GM18505 (cell line): ENCODE measurements at regions not wholly inside any gene's neighbourhood (a gene's known extent, or its start where the extent isn't known, plus 50 kb on each side); places are given as distances from the start of the nearest gene placed in this dataset.

ENCODE experiments used
- ATAC-seq: cut with Tn5 transposase; IDR thresholded peaks from one replicate; pipeline ENCODE4 v1.9.1; 2021; ENCODE audit not compliant: unreplicated experiment
- POLR2A ChIP-seq: IDR thresholded peaks from 4 replicates; pipeline ENCODE4 v1.6.1; 2011; ENCODE audit warnings: borderline replicate concordance; ENCODE audit not compliant: insufficient read depth, insufficient read length; ENCODE audit errors: extremely low read depth

DNA sequence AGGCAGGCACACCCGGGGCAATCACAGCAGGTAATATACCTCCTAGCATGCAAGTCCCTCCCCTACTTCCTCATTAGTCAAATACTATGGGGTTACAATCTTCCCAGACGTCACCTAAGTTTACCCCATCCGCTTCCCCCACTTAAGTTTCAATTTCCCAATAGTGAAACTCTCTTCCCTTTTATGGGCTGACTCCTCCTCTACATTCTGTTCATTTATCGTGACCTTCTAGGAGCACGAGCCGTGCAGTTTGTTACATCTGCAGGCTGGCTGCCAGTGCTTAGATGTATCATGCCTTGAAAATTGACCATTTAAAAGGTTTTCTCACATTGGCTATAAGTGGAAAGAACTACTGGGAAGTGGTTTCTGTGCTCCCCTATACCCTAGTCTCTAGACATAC lies 1357.8 kb upstream of the CRIM1 start:
- ATAC-seq: no peak
- TF ChIP-seq POLR2A: no peak

- ATAC-seq: no peak
- no peak for TF ChIP-seq POLR2A
Observed at GRCh38 chr2:34995196-34995595, 1360.4 kb upstream of the CRIM1 start.

DNA sequence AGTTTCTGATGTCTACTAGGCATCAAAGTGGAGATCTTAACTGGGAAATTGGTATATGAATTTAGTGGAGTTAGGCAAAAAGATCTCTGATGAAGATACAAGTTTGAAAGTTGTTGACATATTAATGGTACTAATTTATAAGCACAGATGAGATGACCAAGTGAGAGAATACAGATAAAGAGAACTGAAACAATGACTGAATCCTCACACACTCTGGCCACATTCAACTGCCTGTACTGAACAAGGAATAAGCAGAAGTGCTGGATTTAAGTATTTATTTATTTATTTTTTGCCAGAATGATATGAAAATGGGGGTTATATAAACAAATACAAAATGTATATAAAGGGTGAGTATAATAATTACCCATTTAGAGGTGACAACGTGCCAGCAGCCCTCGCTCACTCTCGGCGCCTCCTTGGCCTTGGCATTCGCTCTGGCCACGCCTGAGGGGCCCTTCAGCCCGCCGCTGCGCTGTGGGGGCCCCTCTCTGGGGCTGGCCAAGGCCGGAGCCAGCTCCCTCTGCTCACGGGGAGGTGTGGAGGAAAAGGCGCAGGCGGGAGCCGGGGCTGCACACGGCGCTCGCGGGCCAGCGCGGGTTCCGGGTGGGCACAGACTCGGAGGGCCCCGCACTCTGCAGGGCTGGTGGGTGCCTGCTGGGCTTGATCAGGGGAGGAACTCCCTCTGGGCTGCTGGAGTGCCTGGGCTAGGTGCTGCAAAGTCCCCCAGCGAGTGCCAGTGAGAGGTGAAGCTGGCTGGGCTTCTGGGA lies 1363.9 kb upstream of the CRIM1 start:
- no peak for TF ChIP-seq POLR2A
- ATAC-seq: no peak

- TF ChIP-seq POLR2A: no peak
- no peak for ATAC-seq
Observed at GRCh38 chr2:34985474-34985873, 1370.1 kb upstream of the CRIM1 start.

DNA sequence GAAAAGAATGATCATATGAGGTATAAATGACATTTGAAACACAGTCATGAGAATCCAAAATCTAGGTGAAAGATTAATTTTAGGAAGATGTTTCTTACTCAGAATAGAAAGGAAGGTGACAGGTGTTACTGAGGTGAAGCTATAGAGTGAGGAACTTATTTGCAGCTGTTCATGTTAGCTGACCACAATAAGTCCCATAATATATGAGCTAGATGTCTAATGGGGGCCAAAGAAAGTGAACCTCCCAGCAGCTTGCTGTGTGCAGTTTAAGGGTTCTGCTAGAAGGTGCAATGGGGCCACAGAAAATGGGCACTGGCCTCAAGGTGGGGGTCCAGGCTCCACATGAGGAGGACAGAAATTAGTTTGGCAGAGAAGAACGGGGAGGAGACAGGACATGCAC lies 1374.9 kb upstream of the CRIM1 start:
- ATAC-seq: no peak
- TF ChIP-seq POLR2A: no peak

DNA sequence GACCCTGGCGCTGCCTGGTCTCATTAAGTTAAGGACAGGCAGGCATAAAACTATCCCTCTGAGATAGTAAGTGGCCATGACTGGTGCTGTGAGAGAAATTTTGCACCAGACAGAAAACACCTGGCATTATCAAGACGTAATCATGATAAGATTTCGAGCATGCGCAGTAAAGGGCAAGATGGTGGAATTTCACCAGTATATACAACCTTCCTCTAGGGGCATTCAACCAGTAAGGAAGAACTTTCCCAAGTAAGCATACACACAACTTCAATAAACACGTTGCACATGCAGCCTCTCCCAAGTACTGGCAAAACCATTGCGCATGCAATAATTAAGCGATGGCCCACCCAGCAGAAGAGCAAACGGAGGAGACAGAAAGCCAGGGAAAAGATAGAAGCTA lies 1376.4 kb upstream of the CRIM1 start:
- no peak for ATAC-seq
- no peak for TF ChIP-seq POLR2A

GRCh38 chr2:34961822-34962221 lies 1362.7 kb upstream of the FAM98A start:
- no peak for ATAC-seq
- TF ChIP-seq POLR2A: no peak

- TF ChIP-seq POLR2A: no peak
- no peak for ATAC-seq
Observed at GRCh38 chr2:34954758-34955157, 1355.7 kb upstream of the FAM98A start.

- no peak for ATAC-seq
Observed at GRCh38 chr2:34950797-34951196, 1351.7 kb upstream of the FAM98A start.

GRCh38 chr2:34949316-34949715 lies 1350.2 kb upstream of the FAM98A start:
- TF ChIP-seq POLR2A: no peak
- no peak for ATAC-seq

More at GRCh38 chr2:34950797-34951196, 1351.7 kb upstream of the FAM98A start:
- TF ChIP-seq POLR2A: no peak

DNA sequence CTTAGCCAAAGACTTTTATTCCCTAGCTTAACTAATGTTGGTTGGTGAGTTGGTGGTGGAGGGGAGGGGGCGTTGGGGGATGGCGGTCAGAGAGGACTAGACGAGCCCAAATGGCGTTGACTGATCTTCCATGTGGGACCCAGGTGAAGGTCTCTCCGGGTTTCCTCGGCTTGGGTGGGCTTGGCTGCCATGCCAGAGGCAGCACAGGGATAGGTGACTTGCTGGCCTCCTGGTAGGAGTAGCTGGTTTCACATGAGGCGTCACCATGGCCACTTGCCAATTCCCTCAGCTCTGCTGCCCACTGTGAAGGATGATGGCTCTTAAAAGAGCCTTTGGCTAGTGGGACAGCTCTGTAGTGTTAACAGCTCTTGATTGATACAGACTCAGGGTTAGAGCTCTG lies 1337.0 kb upstream of the FAM98A start:
- ATAC-seq: no peak
- no peak for TF ChIP-seq POLR2A

DNA sequence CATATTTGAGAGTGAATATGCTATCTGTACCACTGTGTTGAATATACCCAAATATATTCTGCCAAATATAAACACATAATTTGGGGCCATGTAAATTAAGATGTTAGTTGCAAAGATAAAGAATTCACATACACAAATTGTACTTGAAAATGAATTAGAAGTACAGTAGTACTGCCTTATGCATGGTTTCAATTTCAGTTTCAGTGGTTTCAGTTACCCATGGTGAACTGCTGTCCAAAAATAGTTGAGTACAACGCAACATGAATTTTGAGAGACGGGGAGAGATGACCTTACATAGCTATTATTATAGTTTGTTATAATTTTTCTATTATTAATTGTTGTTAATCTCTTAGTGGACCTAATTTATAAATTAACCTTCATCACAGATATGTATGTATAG lies 1313.0 kb upstream of the FAM98A start:
- TF ChIP-seq POLR2A: no peak
- peak; percentile 96 for ATAC-seq

DNA sequence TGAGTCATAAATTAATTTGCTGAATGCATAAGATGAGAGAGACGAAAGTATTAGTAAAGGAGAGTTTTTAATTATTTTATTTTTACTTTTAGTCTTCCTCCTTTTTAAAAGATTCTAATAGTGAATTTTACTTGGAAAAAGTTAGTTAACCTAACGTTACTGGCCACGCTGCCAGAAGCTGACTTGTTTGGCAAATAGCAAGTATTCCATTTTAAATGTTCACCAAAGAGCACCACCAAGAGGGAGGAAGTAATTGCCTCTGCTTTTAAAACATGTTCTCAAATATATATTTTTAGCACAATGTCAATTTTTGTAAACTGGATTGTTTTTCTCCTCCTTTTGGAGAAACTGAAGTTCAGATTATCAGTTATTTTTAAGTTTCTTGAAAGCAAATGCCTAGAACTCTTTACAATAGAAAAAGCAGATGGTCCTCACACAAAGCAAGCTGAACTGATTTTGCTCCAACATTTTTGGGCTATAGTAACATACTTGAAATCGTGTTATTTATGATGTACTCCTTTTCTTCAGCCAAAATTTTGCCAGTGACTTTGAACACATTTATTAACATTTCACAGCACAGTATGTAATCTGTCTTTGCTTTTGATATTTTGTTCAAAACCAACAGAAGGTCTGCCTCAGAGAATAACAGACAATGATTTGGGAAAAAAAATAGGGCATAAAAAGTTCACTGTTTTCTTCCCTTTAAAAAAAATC lies 1311.0 kb upstream of the FAM98A start:
- no peak for TF ChIP-seq POLR2A

GRCh38 chr2:34907812-34908211 lies 1308.7 kb upstream of the FAM98A start:
- no peak for TF ChIP-seq POLR2A
- ATAC-seq: no peak

More for the DNA sequence above, 1311.0 kb upstream of the FAM98A start:
- ATAC-seq: no peak
